Dermis microvascular lymphatic vessel endothelial cell (primary cell): ENCODE measurements at regions not wholly inside any gene's neighbourhood (a gene's known extent, or its start where the extent isn't known, plus 50 kb on each side); places are given as distances from the start of the nearest gene placed in this dataset.

Experiments used
- DNase-seq, 2 donors: peaks; one replicate each; pipeline versions ENCODE4 v3.0.0 to v3.0.0-alpha.2; 2010; ENCODE audit warnings: low read depth in 2 of 2

GRCh38 chr13:82698941-82699340 lies 1183.3 kb downstream of the SLITRK1 start:
- no peak for DNase-seq

GRCh38 chr13:82698383-82698782 lies 1183.9 kb downstream of the SLITRK1 start:
- no peak for DNase-seq

- no peak for DNase-seq
Measured at GRCh38 chr13:82693607-82694006, 1188.7 kb downstream of the SLITRK1 start.

GRCh38 chr13:82688400-82688994 lies 1193.8 kb downstream of the SLITRK1 start:
- no peak for DNase-seq

GRCh38 chr13:82687884-82688283 lies 1194.4 kb downstream of the SLITRK1 start:
- no peak for DNase-seq

GRCh38 chr13:82681535-82681934 lies 1200.7 kb downstream of the SLITRK1 start:
- no peak for DNase-seq

- DNase-seq = no peak
Measured at GRCh38 chr13:82678052-82678451, 1204.2 kb downstream of the SLITRK1 start.

GRCh38 chr13:82675024-82675423 lies 1207.2 kb downstream of the SLITRK1 start:
- DNase-seq = no peak

GRCh38 chr13:82674546-82674945 lies 1207.7 kb downstream of the SLITRK1 start:
- DNase-seq = no peak

GRCh38 chr13:82672248-82672647 lies 1210.0 kb downstream of the SLITRK1 start:
- no peak for DNase-seq

GRCh38 chr13:82664183-82664582 lies 1218.1 kb downstream of the SLITRK1 start:
- DNase-seq = no peak

GRCh38 chr13:82661126-82661525 lies 1221.1 kb downstream of the SLITRK1 start:
- peak in 1 of 2 donors; percentile 7 for DNase-seq

- DNase-seq = no peak
Measured at GRCh38 chr13:82658811-82659210, 1223.5 kb downstream of the SLITRK1 start.

GRCh38 chr13:82657471-82657870 lies 1224.8 kb downstream of the SLITRK1 start:
- no peak for DNase-seq

- peak; percentile 3 to 80 for DNase-seq
Measured at GRCh38 chr13:82654861-82655855, 1227.1 kb downstream of the SLITRK1 start.

GRCh38 chr13:82654143-82654542 lies 1228.1 kb downstream of the SLITRK1 start:
- no peak for DNase-seq

- no peak for DNase-seq
Measured at GRCh38 chr13:82647540-82647939, 1234.7 kb downstream of the SLITRK1 start.

- no peak for DNase-seq
Measured at GRCh38 chr13:82636119-82636518, 1246.2 kb downstream of the SLITRK1 start.

GRCh38 chr13:82634946-82635345 lies 1247.3 kb downstream of the SLITRK1 start:
- DNase-seq = no peak

- DNase-seq = no peak
Measured at GRCh38 chr13:82627183-82627582, 1255.1 kb downstream of the SLITRK1 start.

- DNase-seq = no peak
Measured at GRCh38 chr13:82625717-82626116, 1256.6 kb downstream of the SLITRK1 start.

- DNase-seq = no peak
Measured at GRCh38 chr13:82615043-82615442, 1267.2 kb downstream of the SLITRK1 start.

GRCh38 chr13:82614086-82614485 lies 1268.2 kb downstream of the SLITRK1 start:
- DNase-seq = no peak
